DOHH2 (cell line): ENCODE measurements at regions not wholly inside any gene's neighbourhood (a gene's known extent, or its start where the extent isn't known, plus 50 kb on each side); places are given as distances from the start of the nearest gene placed in this dataset.

Experiments
- CTCF ChIP-seq: fragments of 200-600 bp; sonication (generic); IDR thresholded peaks from one replicate; pipeline ENCODE4 v1.5.1; 2014; ENCODE audit warnings: antibody characterized with exemption, mild to moderate bottlenecking, low read depth, low read length; ENCODE audit not compliant: poor library complexity, severe bottlenecking
- EZH2phosphoT487 ChIP-seq: fragments of 200-600 bp; sonication (generic); IDR thresholded peaks from 2 replicates; pipeline ENCODE4 v1.6.1; 2017; ENCODE audit warnings: borderline replicate concordance, mild to moderate bottlenecking, antibody characterized with exemption, low read length, moderate library complexity, mixed read lengths

- no peak for TF ChIP-seq CTCF
- TF ChIP-seq EZH2phosphoT487, result no peak
Observed at GRCh38 chr3:18937574-18937973, 210.7 kb upstream of the KCNH8 start.
